ENCODE measurements at regions not wholly inside any gene's neighbourhood (a gene's known extent, or its start where the extent isn't known, plus 50 kb on each side); places are given as distances from the start of the nearest gene placed in this dataset.

GRCh38 chr2:5285061-5285460 is 407.1 kb upstream of the SOX11 start:
- TF ChIP-seq CTCF (IDR thresholded peaks at IDR 0.05; ENCODE audit: low read depth, low read length, missing control alignments) = no peak
- no peaks in the 10 kb centered on the region for H3K27me3 ChIP-seq (replicated peaks)
- no peak overlapping the region for H3K4me3 ChIP-seq (ENCODE audit: low read depth, low read length)

GRCh38 chr2:5285872-5286769 is 406.1 kb upstream of the SOX11 start:
- no peak overlapping the region for H3K27ac ChIP-seq
- in situ Hi-C loops (cut with HindIII; ENCODE audit: low pct_ligation_motif_present, low sequenced_read_pairs) = no loop called here
- DNase-seq = no peak
- H3K4me3 ChIP-seq (ENCODE audit: low read depth, low read length) = no peak overlapping the region
- H3K27me3 ChIP-seq (replicated peaks) = no peaks in the 10 kb centered on the region
- TF ChIP-seq CTCF (IDR thresholded peaks at IDR 0.05; ENCODE audit: low read depth, low read length, missing control alignments) = no peak
- H3K36me3 ChIP-seq (replicated peaks) = no peaks in the 10 kb centered on the region

More at GRCh38 chr2:5285061-5285460, 407.1 kb upstream of the SOX11 start:
- no peaks in the 10 kb centered on the region for H3K36me3 ChIP-seq (replicated peaks)
- H3K27ac ChIP-seq = no peak overlapping the region
- in situ Hi-C loops (cut with HindIII; ENCODE audit: low pct_ligation_motif_present, low sequenced_read_pairs) = no loop called here
- DNase-seq = no peak

- in situ Hi-C loops (cut with HindIII; ENCODE audit: low pct_ligation_motif_present, low sequenced_read_pairs) = no loop called here
- TF ChIP-seq CTCF (IDR thresholded peaks at IDR 0.05; ENCODE audit: low read depth, low read length, missing control alignments) = no peak
- no peak for DNase-seq
- Histone ChIP-seq H3K36me3 (replicated peaks) (no peaks in the 10 kb centered on the region), H3K27me3 (replicated peaks) (no peaks in the 10 kb centered on the region), H3K4me3 (ENCODE audit: low read depth, low read length) (no peak overlapping the region), H3K27ac (no peak overlapping the region)
Measured at GRCh38 chr2:5287558-5288334, 404.4 kb upstream of the SOX11 start.

- no peaks in the 10 kb centered on the region for H3K27me3 ChIP-seq (replicated peaks)
- TF ChIP-seq CTCF (IDR thresholded peaks at IDR 0.05; ENCODE audit: low read depth, low read length, missing control alignments) = peak; percentile 35
- in situ Hi-C loops (cut with HindIII; ENCODE audit: low pct_ligation_motif_present, low sequenced_read_pairs) = no loop called here
- DNase-seq = peak; percentile 24
- no peaks in the 10 kb centered on the region for H3K36me3 ChIP-seq (replicated peaks)
- H3K27ac ChIP-seq = no peak overlapping the region
- H3K4me3 ChIP-seq (ENCODE audit: low read depth, low read length) = no peak overlapping the region
Measured at GRCh38 chr2:5290900-5291546, 401.2 kb upstream of the SOX11 start.

GRCh38 chr2:5304640-5305039 is 387.5 kb upstream of the SOX11 start:
- H3K4me3 ChIP-seq (ENCODE audit: low read depth, low read length) = no peak overlapping the region
- H3K27ac ChIP-seq = no peak overlapping the region
- H3K36me3 ChIP-seq (replicated peaks) = no peaks in the 10 kb centered on the region
- in situ Hi-C loops (cut with HindIII; ENCODE audit: low pct_ligation_motif_present, low sequenced_read_pairs) = no loop called here
- no peak for TF ChIP-seq CTCF (IDR thresholded peaks at IDR 0.05; ENCODE audit: low read depth, low read length, missing control alignments)
- no peak for DNase-seq
- H3K27me3 ChIP-seq (replicated peaks) = no peaks in the 10 kb centered on the region
